Sigmoid colon (tissue), 6 donors: ENCODE measurements at regions not wholly inside any gene's neighbourhood (a gene's known extent, or its start where the extent isn't known, plus 50 kb on each side); places are given as distances from the start of the nearest gene placed in this dataset.

Source experiments
- DNase-seq: peaks from one replicate; pipeline ENCODE4 v3.0.0-alpha.2; 2019
- H3K27ac ChIP-seq, 4 donors: fragments of 200-600 bp; sonication (generic); one replicate each; pipeline ENCODE4 v1.5.1; 2016 to 2019; ENCODE audit warnings: mild to moderate bottlenecking in 1 of 4
- H3K27me3 ChIP-seq, 3 donors: fragments of 200-600 bp; sonication (generic); one replicate each; pipeline ENCODE4 v1.5.1; 2019; ENCODE audit warnings: mild to moderate bottlenecking in 1 of 3
- H3K36me3 ChIP-seq, 4 donors: fragments of 200-600 bp; sonication (generic); one replicate each; pipeline ENCODE4 v1.5.1; 2016 to 2019
- H3K4me1 ChIP-seq, 4 donors: fragments of 200-600 bp; sonication (generic); one replicate each; pipeline ENCODE4 v1.5.1; 2017 to 2019
- H3K4me3 ChIP-seq, 4 donors: fragments of 200-600 bp; sonication (generic); one replicate each; pipeline ENCODE4 v1.5.1; 2017 to 2019; ENCODE audit warnings: mild to moderate bottlenecking in 2 of 4, moderate library complexity in 1 of 4
- H3K9me3 ChIP-seq, 4 donors: fragments of 200-600 bp in 3 of 4; sonication (generic) in 3 of 4; one replicate each; pipeline versions ENCODE4 v1.5.1 to v1.6.1; 2013 to 2019
- CTCF ChIP-seq, 4 experiments: fragments of 450-650 bp in 3 of 4; fragments of 200-600 bp in 1 of 4; IDR thresholded peaks; one replicate each; pipeline ENCODE4 v1.5.1; 2016 to 2019; ENCODE audit warnings: antibody characterized with exemption in 4 of 4, mild to moderate bottlenecking in 3 of 4, moderate library complexity in 2 of 4
- EP300 ChIP-seq, 4 donors: sonication (generic); formaldehyde crosslinking; IDR thresholded peaks; one replicate each; pipeline ENCODE4 v1.6.1; 2017; ENCODE audit warnings: antibody characterized with exemption in 4 of 4
- POLR2A ChIP-seq, 2 donors: fragments of 450-650 bp; IDR thresholded peaks; one replicate each; pipeline ENCODE4 v1.6.1; 2016; ENCODE audit warnings: antibody characterized with exemption in 2 of 2, mild to moderate bottlenecking in 2 of 2, moderate library complexity in 2 of 2
- POLR2AphosphoS5 ChIP-seq, 4 donors: sonication (generic); formaldehyde crosslinking; IDR thresholded peaks; one replicate each; pipeline ENCODE4 v1.6.1; 2017; ENCODE audit warnings: antibody characterized with exemption in 4 of 4
- WGBS, 2 donors: extraction: QIAGEN DNeasy Blood & Tissue Kit; methylation state at CpG; one replicate each; pipeline ENCODE4 v1.1.7; 2013; 5-methylcytosine and 5-hydroxymethylcytosine counted together
- intact Hi-C: fragments of 100-400 bp; cut with DNase I; formaldehyde crosslinking; loops from one replicate; pipeline ENCODE4 v1.15.1; 2023
- donor health status: healthy with polysubstance abuse.
- donor health status: healthy.

- Histone ChIP-seq H3K4me3 (no peak overlapping the region), H3K36me3 (no peaks in the 10 kb centered on the region), H3K4me1 (no peaks in the 10 kb centered on the region), H3K27ac (no peak overlapping the region), H3K9me3 (no peaks in the 10 kb centered on the region), H3K27me3 (no peaks in the 10 kb centered on the region)
- no peak for DNase-seq
- TF ChIP-seq EP300 (IDR thresholded peaks at IDR 0.05) (no peak), POLR2A (IDR thresholded peaks at IDR 0.05) (no peak), POLR2AphosphoS5 (IDR thresholded peaks at IDR 0.05) (no peak), CTCF (IDR thresholded peaks at IDR 0.05) (no peak)
- intact Hi-C loops: no loop called here
- 94% methylated on average over 2 of the region's 2 CpGs for WGBS, 2 donors
Measured at GRCh38 chr15:55033574-55033973, 163.2 kb downstream of the RSL24D1 start.

GRCh38 chr15:55031727-55032126 lies 165.0 kb downstream of the RSL24D1 start:
- TF ChIP-seq POLR2AphosphoS5 (IDR thresholded peaks at IDR 0.05): no peak
- TF ChIP-seq POLR2A (IDR thresholded peaks at IDR 0.05): no peak
- no peak for TF ChIP-seq EP300 (IDR thresholded peaks at IDR 0.05)
- no peak for TF ChIP-seq CTCF (IDR thresholded peaks at IDR 0.05)
- H3K36me3 ChIP-seq: no peaks in the 10 kb centered on the region
- 49 to 66% methylated on average over 5 of the region's 5 CpGs for WGBS, 2 donors
- intact Hi-C loops: no loop called here
- H3K4me1 ChIP-seq: no peaks in the 10 kb centered on the region
- H3K4me3 ChIP-seq: no peak overlapping the region
- DNase-seq: no peak
- no peak overlapping the region for H3K27ac ChIP-seq
- H3K9me3 ChIP-seq: no peaks in the 10 kb centered on the region
- no peaks in the 10 kb centered on the region for H3K27me3 ChIP-seq

- WGBS, 2 donors: 86 to 90% methylated on average over 1 of the region's 1 CpG
- no peak for DNase-seq
- H3K4me1 ChIP-seq: no peaks in the 10 kb centered on the region
- H3K27ac ChIP-seq: no peak overlapping the region
- intact Hi-C loops: no loop called here
- no peaks in the 10 kb centered on the region for H3K9me3 ChIP-seq
- H3K36me3 ChIP-seq: no peaks in the 10 kb centered on the region
- TF ChIP-seq CTCF (IDR thresholded peaks at IDR 0.05) (no peak), POLR2A (IDR thresholded peaks at IDR 0.05) (no peak), POLR2AphosphoS5 (IDR thresholded peaks at IDR 0.05) (no peak), EP300 (IDR thresholded peaks at IDR 0.05) (no peak)
- H3K4me3 ChIP-seq: no peak overlapping the region
- no peaks in the 10 kb centered on the region for H3K27me3 ChIP-seq
Measured at GRCh38 chr15:55026381-55026780, 170.4 kb downstream of the RSL24D1 start.

GRCh38 chr15:55017635-55018034 lies 179.1 kb downstream of the RSL24D1 start:
- no peak for DNase-seq
- no peaks in the 10 kb centered on the region for H3K27me3 ChIP-seq
- H3K4me1 ChIP-seq: no peaks in the 10 kb centered on the region
- peaks cover 0 to 4% (median 0%) of the 10 kb centered on the region in 4 donors for H3K9me3 ChIP-seq
- no peak overlapping the region for H3K4me3 ChIP-seq
- no peak for TF ChIP-seq POLR2A (IDR thresholded peaks at IDR 0.05)
- TF ChIP-seq CTCF (IDR thresholded peaks at IDR 0.05): no peak
- no peak for TF ChIP-seq EP300 (IDR thresholded peaks at IDR 0.05)
- TF ChIP-seq POLR2AphosphoS5 (IDR thresholded peaks at IDR 0.05): no peak
- intact Hi-C loops: no loop called here
- no peak overlapping the region for H3K27ac ChIP-seq
- H3K36me3 ChIP-seq: no peaks in the 10 kb centered on the region

GRCh38 chr15:55016225-55016624 lies 180.5 kb downstream of the RSL24D1 start:
- Histone ChIP-seq H3K9me3 (peaks cover 0 to 4% (median 0%) of the 10 kb centered on the region in 4 donors), H3K4me1 (no peaks in the 10 kb centered on the region), H3K27ac (no peak overlapping the region), H3K36me3 (no peaks in the 10 kb centered on the region), H3K4me3 (no peak overlapping the region), H3K27me3 (no peaks in the 10 kb centered on the region)
- no peak for DNase-seq
- TF ChIP-seq EP300 (IDR thresholded peaks at IDR 0.05) (no peak), CTCF (IDR thresholded peaks at IDR 0.05) (no peak), POLR2A (IDR thresholded peaks at IDR 0.05) (no peak)
- 81% methylated on average over 7 of the region's 7 CpGs for WGBS, 2 donors
- intact Hi-C loops: no loop called here
